ENCODE measurements at regions not wholly inside any gene's neighbourhood (a gene's known extent, or its start where the extent isn't known, plus 50 kb on each side); places are given as distances from the start of the nearest gene placed in this dataset.

GRCh38 chr14:22426711-22427110 is 162.3 kb downstream of the DAD1 start:
- H3K27me3 ChIP-seq (ENCODE audit: control insufficient read depth, insufficient read depth, low read length), result no peaks in the 10 kb centered on the region
- no peaks in the 10 kb centered on the region; the same call in 1 of the 2 replicates for H3K4me1 ChIP-seq (ENCODE audit: control insufficient read depth, insufficient read depth, low read length)
- H3K4me3 ChIP-seq (ENCODE audit: low read depth, low read length), result no peak overlapping the region
- H3K27ac ChIP-seq (ENCODE audit: low read depth, low read length), result no peak overlapping the region
- H3K9me3 ChIP-seq (ENCODE audit: control insufficient read depth, insufficient read depth, low read depth, low read length), result no peaks in the 10 kb centered on the region
- no peaks in the 10 kb centered on the region for H3K36me3 ChIP-seq (ENCODE audit: control insufficient read depth, insufficient read depth, low read length)
- H3K9ac ChIP-seq (ENCODE audit: low read length), result no peak overlapping the region

- Histone ChIP-seq H3K36me3 (ENCODE audit: control insufficient read depth, insufficient read depth, low read length) (no peaks in the 10 kb centered on the region), H3K27ac (ENCODE audit: low read depth, low read length) (no peak overlapping the region), H3K9ac (ENCODE audit: low read length) (no peak overlapping the region), H3K4me1 (ENCODE audit: control insufficient read depth, insufficient read depth, low read length) (no peaks in the 10 kb centered on the region; the same call in 1 of the 2 replicates), H3K4me3 (ENCODE audit: low read depth, low read length) (no peak overlapping the region), H3K27me3 (ENCODE audit: control insufficient read depth, insufficient read depth, low read length) (no peaks in the 10 kb centered on the region), H3K9me3 (ENCODE audit: control insufficient read depth, insufficient read depth, low read depth, low read length) (no peaks in the 10 kb centered on the region)
Measured at GRCh38 chr14:22423958-22424357, 165.1 kb downstream of the DAD1 start.

GRCh38 chr14:22422238-22422637 is 166.8 kb downstream of the DAD1 start:
- Histone ChIP-seq H3K9me3 (ENCODE audit: control insufficient read depth, insufficient read depth, low read depth, low read length) (no peaks in the 10 kb centered on the region), H3K4me3 (ENCODE audit: low read depth, low read length) (no peak overlapping the region), H3K27me3 (ENCODE audit: control insufficient read depth, insufficient read depth, low read length) (no peaks in the 10 kb centered on the region), H3K27ac (ENCODE audit: low read depth, low read length) (no peak overlapping the region), H3K36me3 (ENCODE audit: control insufficient read depth, insufficient read depth, low read length) (no peaks in the 10 kb centered on the region), H3K9ac (ENCODE audit: low read length) (no peak overlapping the region), H3K4me1 (ENCODE audit: control insufficient read depth, insufficient read depth, low read length) (no peaks in the 10 kb centered on the region)

- H3K9me3 ChIP-seq (ENCODE audit: control insufficient read depth, insufficient read depth, low read depth, low read length), result no peaks in the 10 kb centered on the region
- H3K27me3 ChIP-seq (ENCODE audit: control insufficient read depth, insufficient read depth, low read length), result no peaks in the 10 kb centered on the region
- no peak overlapping the region for H3K27ac ChIP-seq (ENCODE audit: low read depth, low read length)
- no peak overlapping the region for H3K9ac ChIP-seq (ENCODE audit: low read length)
- no peaks in the 10 kb centered on the region for H3K4me1 ChIP-seq (ENCODE audit: control insufficient read depth, insufficient read depth, low read length)
- no peaks in the 10 kb centered on the region for H3K36me3 ChIP-seq (ENCODE audit: control insufficient read depth, insufficient read depth, low read length)
- H3K4me3 ChIP-seq (ENCODE audit: low read depth, low read length), result no peak overlapping the region
Measured at GRCh38 chr14:22420598-22421186, 168.3 kb downstream of the DAD1 start.

GRCh38 chr14:22419620-22420019 is 169.4 kb downstream of the DAD1 start:
- Histone ChIP-seq H3K4me3 (ENCODE audit: low read depth, low read length) (no peak overlapping the region), H3K9me3 (ENCODE audit: control insufficient read depth, insufficient read depth, low read depth, low read length) (no peaks in the 10 kb centered on the region), H3K27ac (ENCODE audit: low read depth, low read length) (no peak overlapping the region), H3K27me3 (ENCODE audit: control insufficient read depth, insufficient read depth, low read length) (no peaks in the 10 kb centered on the region), H3K4me1 (ENCODE audit: control insufficient read depth, insufficient read depth, low read length) (no peaks in the 10 kb centered on the region), H3K36me3 (ENCODE audit: control insufficient read depth, insufficient read depth, low read length) (no peaks in the 10 kb centered on the region), H3K9ac (ENCODE audit: low read length) (no peak overlapping the region)

GRCh38 chr14:22418631-22419030 is 170.4 kb downstream of the DAD1 start:
- Histone ChIP-seq H3K9ac (ENCODE audit: low read length) (no peak overlapping the region), H3K4me3 (ENCODE audit: low read depth, low read length) (no peak overlapping the region), H3K4me1 (ENCODE audit: control insufficient read depth, insufficient read depth, low read length) (no peaks in the 10 kb centered on the region), H3K36me3 (ENCODE audit: control insufficient read depth, insufficient read depth, low read length) (no peaks in the 10 kb centered on the region), H3K27ac (ENCODE audit: low read depth, low read length) (no peak overlapping the region), H3K9me3 (ENCODE audit: control insufficient read depth, insufficient read depth, low read depth, low read length) (no peaks in the 10 kb centered on the region), H3K27me3 (ENCODE audit: control insufficient read depth, insufficient read depth, low read length) (no peaks in the 10 kb centered on the region)

- Histone ChIP-seq H3K36me3 (ENCODE audit: control insufficient read depth, insufficient read depth, low read length) (no peaks in the 10 kb centered on the region), H3K9ac (ENCODE audit: low read length) (no peak overlapping the region), H3K4me1 (ENCODE audit: control insufficient read depth, insufficient read depth, low read length) (0 out of 2 replicates have a peak, but pooled peaks cover 5% of the 10 kb centered on the region), H3K4me3 (ENCODE audit: low read depth, low read length) (no peak overlapping the region), H3K9me3 (ENCODE audit: control insufficient read depth, insufficient read depth, low read depth, low read length) (no peaks in the 10 kb centered on the region), H3K27me3 (ENCODE audit: control insufficient read depth, insufficient read depth, low read length) (no peaks in the 10 kb centered on the region), H3K27ac (ENCODE audit: low read depth, low read length) (no peak overlapping the region)
Measured at GRCh38 chr14:22417914-22418313, 171.1 kb downstream of the DAD1 start.

- H3K27me3 ChIP-seq (ENCODE audit: control insufficient read depth, insufficient read depth, low read length), result no peaks in the 10 kb centered on the region
- H3K9ac ChIP-seq (ENCODE audit: low read length), result no peak overlapping the region
- no peak overlapping the region for H3K27ac ChIP-seq (ENCODE audit: low read depth, low read length)
- no peaks in the 10 kb centered on the region for H3K9me3 ChIP-seq (ENCODE audit: control insufficient read depth, insufficient read depth, low read depth, low read length)
- H3K4me3 ChIP-seq (ENCODE audit: low read depth, low read length), result no peak overlapping the region
- H3K4me1 ChIP-seq (ENCODE audit: control insufficient read depth, insufficient read depth, low read length), result 0 out of 2 replicates have a peak, but pooled peaks cover 5% of the 10 kb centered on the region
- no peaks in the 10 kb centered on the region for H3K36me3 ChIP-seq (ENCODE audit: control insufficient read depth, insufficient read depth, low read length)
Measured at GRCh38 chr14:22416193-22416592, 172.8 kb downstream of the DAD1 start.

- H3K9me3 ChIP-seq (ENCODE audit: control insufficient read depth, insufficient read depth, low read depth, low read length), result no peaks in the 10 kb centered on the region
- H3K27me3 ChIP-seq (ENCODE audit: control insufficient read depth, insufficient read depth, low read length), result no peaks in the 10 kb centered on the region
- no peak overlapping the region for H3K4me3 ChIP-seq (ENCODE audit: low read depth, low read length)
- no peaks in the 10 kb centered on the region for H3K36me3 ChIP-seq (ENCODE audit: control insufficient read depth, insufficient read depth, low read length)
- no peak overlapping the region for H3K9ac ChIP-seq (ENCODE audit: low read length)
- H3K4me1 ChIP-seq (ENCODE audit: control insufficient read depth, insufficient read depth, low read length), result 0 out of 2 replicates have a peak, but pooled peaks cover 5% of the 10 kb centered on the region
- no peak overlapping the region for H3K27ac ChIP-seq (ENCODE audit: low read depth, low read length)
Measured at GRCh38 chr14:22415605-22415959, 173.4 kb downstream of the DAD1 start.

GRCh38 chr14:22414876-22415604 is 174.0 kb downstream of the DAD1 start:
- H3K27me3 ChIP-seq (ENCODE audit: control insufficient read depth, insufficient read depth, low read length), result no peaks in the 10 kb centered on the region
- 0 out of 2 replicates have a peak, but pooled peaks cover 5% of the 10 kb centered on the region for H3K4me1 ChIP-seq (ENCODE audit: control insufficient read depth, insufficient read depth, low read length)
- H3K27ac ChIP-seq (ENCODE audit: low read depth, low read length), result no peak overlapping the region
- H3K9me3 ChIP-seq (ENCODE audit: control insufficient read depth, insufficient read depth, low read depth, low read length), result no peaks in the 10 kb centered on the region
- H3K9ac ChIP-seq (ENCODE audit: low read length), result no peak overlapping the region
- no peaks in the 10 kb centered on the region for H3K36me3 ChIP-seq (ENCODE audit: control insufficient read depth, insufficient read depth, low read length)
- no peak overlapping the region for H3K4me3 ChIP-seq (ENCODE audit: low read depth, low read length)

- no peaks in the 10 kb centered on the region for H3K27me3 ChIP-seq (ENCODE audit: control insufficient read depth, insufficient read depth, low read length)
- H3K9me3 ChIP-seq (ENCODE audit: control insufficient read depth, insufficient read depth, low read depth, low read length), result no peaks in the 10 kb centered on the region
- H3K36me3 ChIP-seq (ENCODE audit: control insufficient read depth, insufficient read depth, low read length), result no peaks in the 10 kb centered on the region
- H3K4me1 ChIP-seq (ENCODE audit: control insufficient read depth, insufficient read depth, low read length), result 0 out of 2 replicates have a peak, but pooled peaks cover 5% of the 10 kb centered on the region
- no peak overlapping the region for H3K4me3 ChIP-seq (ENCODE audit: low read depth, low read length)
- H3K27ac ChIP-seq (ENCODE audit: low read depth, low read length), result no peak overlapping the region
- H3K9ac ChIP-seq (ENCODE audit: low read length), result no peak overlapping the region
Measured at GRCh38 chr14:22412926-22413411, 176.1 kb downstream of the DAD1 start.

Data from HUES6 (cell line).